A673 (cell line): ENCODE measurements at regions not wholly inside any gene's neighbourhood (a gene's known extent, or its start where the extent isn't known, plus 50 kb on each side); places are given as distances from the start of the nearest gene placed in this dataset.

Experiments used
- CTCF ChIP-seq: fragments of 300-800, 200-600 bp; sonication (generic); conservative IDR thresholded peaks from 2 replicates; pipeline ENCODE4 v1.5.1; 2017; ENCODE audit warnings: low read depth, mild to moderate bottlenecking, antibody characterized with exemption, low read length, moderate library complexity, mixed read lengths
- EZH2 ChIP-seq: fragments of 200-600 bp; sonication (generic); IDR thresholded peaks from 2 replicates; pipeline ENCODE4 v1.6.1; 2017; ENCODE audit warnings: borderline replicate concordance, low read depth, mild to moderate bottlenecking, mixed read lengths, antibody characterized with exemption, low read length; ENCODE audit not compliant: poor library complexity, severe bottlenecking

GRCh38 chr6:23561732-23562131, 564.3 kb upstream of the NRSN1 start:
- TF ChIP-seq CTCF, result no peak
- TF ChIP-seq EZH2, result no peak
